HCT116 (cell line): ENCODE measurements at regions not wholly inside any gene's neighbourhood (a gene's known extent, or its start where the extent isn't known, plus 50 kb on each side); places are given as distances from the start of the nearest gene placed in this dataset.

Experiments used
- ATAC-seq: fragments of 200-7000 bp; cut with Tn5 transposase; 2 replicates; pipeline ENCODE4 v1.9.1; 2020; ENCODE audit warnings: mild to moderate bottlenecking, moderate library complexity
- BruUV-seq: library from RNA; stranded (reverse); fragments of 400-500 nt; replicated peaks from 2 replicates; lab custom pipeline; 2021; lab: Mats Ljungman, UMichigan
- CTCF ChIA-PET: fragments of 300-600 bp; sonication (Branson Sonifier 250); formaldehyde crosslinking; loops from one replicate; lab custom pipeline; 2021; ENCODE audit warnings: antibody characterized with exemption; lab: Charles Lee
- POLR2A ChIA-PET: fragments of 300-600, 350-600 bp; sonication (Branson Sonifier 250); formaldehyde crosslinking; loops from one replicate; lab custom pipeline; 2021; ENCODE audit warnings: antibody characterized with exemption; lab: Charles Lee
- RAD21 ChIA-PET, 2 experiments: fragments of 300-600 bp; sonication (Branson Sonifier 250); formaldehyde crosslinking; loops; one replicate each; lab custom pipeline; 2023; ENCODE audit warnings: low total read pairs in 2 of 2; ENCODE audit not compliant: uncharacterized antibody in 2 of 2, unreplicated experiment in 2 of 2, low non-redundant PET in 1 of 2; lab: Charles Lee
- DNase-seq: peaks from one replicate; pipeline ENCODE4 v3.0.0-alpha.2; 2010; ENCODE audit warnings: low read depth, low spot score
- H2AFZ ChIP-seq: fragments of 200-600 bp; shearing (Covaris generic), sonication (generic); 2 replicates; pipeline ENCODE4 v1.6.1; 2017; ENCODE audit warnings: low read depth, mixed run types, mixed read lengths, antibody characterized with exemption, low read length; ENCODE audit not compliant: poor library complexity, severe bottlenecking
- H3K27ac ChIP-seq: 2 replicates; pipeline ENCODE4 v1.5.1; 2012; ENCODE audit warnings: low read depth, low read length
- H3K27me3 ChIP-seq: fragments of 200-600 bp; sonication (generic); 2 replicates; pipeline ENCODE4 v1.6.1; 2016; ENCODE audit warnings: mixed run types, low read length, mixed read lengths; ENCODE audit not compliant: insufficient read depth
- H3K36me3 ChIP-seq, 2 experiments: fragments of 200-500 bp in 1 of 2; fragments of 200-600 bp in 1 of 2; sonication (Bioruptor generic) in 1 of 2; sonication (generic) in 1 of 2; 2 replicates each; pipeline versions ENCODE4 v1.5.1 to v1.6.1; 2014 to 2016; ENCODE audit warnings: low read length in 2 of 2, inconsistent platforms in 1 of 2, mixed read lengths in 1 of 2, mixed run types in 1 of 2; ENCODE audit not compliant: insufficient read depth in 2 of 2, control insufficient read depth in 1 of 2
- H3K4me1 ChIP-seq, 2 experiments: fragments of 200-600 bp in 1 of 2; sonication (generic) in 1 of 2; 2 replicates each; pipeline versions ENCODE4 v1.5.1 to v1.6.1; 2012 to 2017; ENCODE audit warnings: low read length in 2 of 2, inconsistent platforms in 1 of 2, mild to moderate bottlenecking in 1 of 2, mixed read lengths in 1 of 2, mixed run types in 1 of 2, moderate library complexity in 1 of 2; ENCODE audit not compliant: insufficient read depth in 2 of 2, control insufficient read depth in 1 of 2
- H3K4me2 ChIP-seq: fragments of 200-600 bp; sonication (generic); 2 replicates; pipeline ENCODE4 v1.6.1; 2017; ENCODE audit warnings: mixed run types, low read length, mixed read lengths
- H3K4me3 ChIP-seq, 2 experiments: fragments of 200-600 bp in 1 of 2; sonication (generic) in 1 of 2; replicated peaks in 1 of 2; 2 replicates each; pipeline ENCODE4 v1.5.1; 2011 to 2016; ENCODE audit warnings: low read length in 2 of 2, control low read depth in 1 of 2, low read depth in 1 of 2, mild to moderate bottlenecking in 1 of 2, mixed read lengths in 1 of 2, mixed run types in 1 of 2
- H3K79me2 ChIP-seq: fragments of 200-600 bp; sonication (generic); 2 replicates; pipeline ENCODE4 v1.6.1; 2017; ENCODE audit warnings: mild to moderate bottlenecking, mixed run types, low read length, moderate library complexity, mixed read lengths; ENCODE audit not compliant: insufficient read depth
- H3K9ac ChIP-seq: fragments of 200-600 bp; sonication (generic); 2 replicates; pipeline ENCODE4 v1.6.1; 2016; ENCODE audit warnings: low read length, mixed read lengths
- H3K9me2 ChIP-seq: fragments of 200-600 bp; sonication (generic), shearing (Covaris generic); 2 replicates; pipeline ENCODE4 v1.6.1; 2017; ENCODE audit warnings: mixed run types, mild to moderate bottlenecking, moderate library complexity; ENCODE audit not compliant: insufficient read depth
- H3K9me3 ChIP-seq, 2 experiments: fragments of 200-500 bp in 1 of 2; fragments of 200-600 bp in 1 of 2; sonication (Bioruptor generic) in 1 of 2; sonication (generic) in 1 of 2; 2 replicates each; pipeline ENCODE4 v1.6.1; 2014 to 2017; ENCODE audit warnings: low read length in 2 of 2, mixed read lengths in 2 of 2, inconsistent platforms in 1 of 2, low read depth in 1 of 2, mild to moderate bottlenecking in 1 of 2, mixed run types in 1 of 2, moderate library complexity in 1 of 2; ENCODE audit not compliant: control insufficient read depth in 1 of 2, insufficient read depth in 1 of 2
- H4K20me1 ChIP-seq: fragments of 200-600 bp; sonication (generic), shearing (Covaris generic); 2 replicates; pipeline ENCODE4 v1.6.1; 2017; ENCODE audit warnings: mixed run types, mild to moderate bottlenecking, moderate library complexity; ENCODE audit not compliant: insufficient read depth
- CBX3 ChIP-seq: IDR thresholded peaks from 2 replicates; pipeline ENCODE4 v1.6.1; 2012; ENCODE audit warnings: low read depth
- EGR1 ChIP-seq: IDR thresholded peaks from 2 replicates; pipeline ENCODE4 v1.6.1; 2012; ENCODE audit warnings: low read depth
- SP1 ChIP-seq: IDR thresholded peaks from 2 replicates; pipeline ENCODE4 v1.6.1; 2012; ENCODE audit warnings: low read depth
- TCF7L2 ChIP-seq: IDR thresholded peaks from 2 replicates; pipeline ENCODE4 v1.7.0; 2011; ENCODE audit warnings: borderline replicate concordance, inconsistent platforms; ENCODE audit not compliant: insufficient read depth, insufficient read length; ENCODE audit errors: extremely low read depth
- ZFX ChIP-seq: fragments of 450-650 bp; IDR thresholded peaks from 2 replicates; pipeline ENCODE4 v1.6.1; 2017
- intact Hi-C: fragments of 100-400 bp; cut with micrococcal nuclease; formaldehyde crosslinking; loops from 2 replicates; pipeline ENCODE4 v1.10.0; 2022
- TF ChIP-seq, protein P1 (sequence below), 3 experiments: fragments of 200-600 bp in 1 of 3; sonication (generic) in 1 of 3; IDR thresholded peaks in 2 of 3; conservative IDR thresholded peaks in 1 of 3; 2 replicates each; pipeline ENCODE4 v1.5.1; 2012 to 2017; ENCODE audit warnings: low read depth in 2 of 3, low read length in 2 of 3, antibody characterized with exemption in 1 of 3, borderline replicate concordance in 1 of 3, control low read depth in 1 of 3, mild to moderate bottlenecking in 1 of 3, mixed read lengths in 1 of 3, mixed run types in 1 of 3, moderate library complexity in 1 of 3; ENCODE audit not compliant: insufficient read depth in 1 of 3
- TF ChIP-seq, protein P2 (sequence below): IDR thresholded peaks from 2 replicates; pipeline ENCODE4 v1.6.1; 2012; ENCODE audit warnings: low read depth

DNA sequence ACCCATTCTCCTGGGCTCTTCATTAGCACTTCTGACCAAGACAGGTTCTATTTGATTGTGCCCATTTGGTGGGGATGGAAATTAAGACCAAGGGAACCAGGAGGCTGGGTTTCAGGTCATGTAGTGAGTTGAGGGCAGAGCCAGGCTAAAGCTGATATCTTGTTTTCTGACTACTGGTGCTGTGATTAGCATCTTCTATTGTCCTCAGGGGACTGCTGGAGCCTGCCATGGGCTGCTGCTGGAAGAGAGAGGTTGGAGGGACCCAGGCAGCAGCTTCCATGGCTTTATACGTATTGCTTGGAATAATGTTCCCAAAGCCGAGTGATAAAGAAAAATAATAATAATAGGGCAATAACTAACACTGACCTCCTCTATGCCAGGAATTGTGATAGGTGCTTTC is 211.4 kb upstream of the ROPN1 start:
- no peak for DNase-seq
- RAD21 ChIA-PET, result no interaction called here
- H3K4me2 ChIP-seq, result no peak overlapping the region

More for the DNA sequence above, 211.4 kb upstream of the ROPN1 start:
- no peak for ATAC-seq
- Histone ChIP-seq H3K27me3 (peaks cover 93% of the 10 kb centered on the region), H3K4me1 (no peaks in the 10 kb centered on the region), H3K9ac (no peak overlapping the region), H3K36me3 (no peaks in the 10 kb centered on the region), H3K9me3 (no peaks in the 10 kb centered on the region), H3K4me3 (no peak overlapping the region), H3K79me2 (no peaks in the 10 kb centered on the region), H3K27ac (no peak overlapping the region), H3K9me2 (no peaks in the 10 kb centered on the region), H4K20me1 (no peaks in the 10 kb centered on the region), H2AFZ (no peak overlapping the region)
- intact Hi-C loops, result no loop called here
- CTCF ChIA-PET, result interaction anchor here (1.2 kb wide), 1 partner anchor 44 kb away, joined by 3 read pairs; no protein-coding TSS in a partner anchor
- BruUV-seq, result no TSS peak
- POLR2A ChIA-PET, result no interaction called here
- no peak for TF ChIP-seq SP1
- TF ChIP-seq, protein P1, sequence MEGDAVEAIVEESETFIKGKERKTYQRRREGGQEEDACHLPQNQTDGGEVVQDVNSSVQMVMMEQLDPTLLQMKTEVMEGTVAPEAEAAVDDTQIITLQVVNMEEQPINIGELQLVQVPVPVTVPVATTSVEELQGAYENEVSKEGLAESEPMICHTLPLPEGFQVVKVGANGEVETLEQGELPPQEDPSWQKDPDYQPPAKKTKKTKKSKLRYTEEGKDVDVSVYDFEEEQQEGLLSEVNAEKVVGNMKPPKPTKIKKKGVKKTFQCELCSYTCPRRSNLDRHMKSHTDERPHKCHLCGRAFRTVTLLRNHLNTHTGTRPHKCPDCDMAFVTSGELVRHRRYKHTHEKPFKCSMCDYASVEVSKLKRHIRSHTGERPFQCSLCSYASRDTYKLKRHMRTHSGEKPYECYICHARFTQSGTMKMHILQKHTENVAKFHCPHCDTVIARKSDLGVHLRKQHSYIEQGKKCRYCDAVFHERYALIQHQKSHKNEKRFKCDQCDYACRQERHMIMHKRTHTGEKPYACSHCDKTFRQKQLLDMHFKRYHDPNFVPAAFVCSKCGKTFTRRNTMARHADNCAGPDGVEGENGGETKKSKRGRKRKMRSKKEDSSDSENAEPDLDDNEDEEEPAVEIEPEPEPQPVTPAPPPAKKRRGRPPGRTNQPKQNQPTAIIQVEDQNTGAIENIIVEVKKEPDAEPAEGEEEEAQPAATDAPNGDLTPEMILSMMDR (IDR thresholded peaks at IDR 0.05 in 2 of 3, conservative IDR thresholded peaks at IDR 0.05 in 1 of 3; ENCODE audit: borderline replicate concordance in 1 of 3, insufficient read depth in 1 of 3, low read depth in 2 of 3, low read length in 2 of 3), result no peak
- TF ChIP-seq ZFX, result no peak
- TF ChIP-seq CBX3, result no peak
- TF ChIP-seq TCF7L2, result no peak
- TF ChIP-seq, protein P2, sequence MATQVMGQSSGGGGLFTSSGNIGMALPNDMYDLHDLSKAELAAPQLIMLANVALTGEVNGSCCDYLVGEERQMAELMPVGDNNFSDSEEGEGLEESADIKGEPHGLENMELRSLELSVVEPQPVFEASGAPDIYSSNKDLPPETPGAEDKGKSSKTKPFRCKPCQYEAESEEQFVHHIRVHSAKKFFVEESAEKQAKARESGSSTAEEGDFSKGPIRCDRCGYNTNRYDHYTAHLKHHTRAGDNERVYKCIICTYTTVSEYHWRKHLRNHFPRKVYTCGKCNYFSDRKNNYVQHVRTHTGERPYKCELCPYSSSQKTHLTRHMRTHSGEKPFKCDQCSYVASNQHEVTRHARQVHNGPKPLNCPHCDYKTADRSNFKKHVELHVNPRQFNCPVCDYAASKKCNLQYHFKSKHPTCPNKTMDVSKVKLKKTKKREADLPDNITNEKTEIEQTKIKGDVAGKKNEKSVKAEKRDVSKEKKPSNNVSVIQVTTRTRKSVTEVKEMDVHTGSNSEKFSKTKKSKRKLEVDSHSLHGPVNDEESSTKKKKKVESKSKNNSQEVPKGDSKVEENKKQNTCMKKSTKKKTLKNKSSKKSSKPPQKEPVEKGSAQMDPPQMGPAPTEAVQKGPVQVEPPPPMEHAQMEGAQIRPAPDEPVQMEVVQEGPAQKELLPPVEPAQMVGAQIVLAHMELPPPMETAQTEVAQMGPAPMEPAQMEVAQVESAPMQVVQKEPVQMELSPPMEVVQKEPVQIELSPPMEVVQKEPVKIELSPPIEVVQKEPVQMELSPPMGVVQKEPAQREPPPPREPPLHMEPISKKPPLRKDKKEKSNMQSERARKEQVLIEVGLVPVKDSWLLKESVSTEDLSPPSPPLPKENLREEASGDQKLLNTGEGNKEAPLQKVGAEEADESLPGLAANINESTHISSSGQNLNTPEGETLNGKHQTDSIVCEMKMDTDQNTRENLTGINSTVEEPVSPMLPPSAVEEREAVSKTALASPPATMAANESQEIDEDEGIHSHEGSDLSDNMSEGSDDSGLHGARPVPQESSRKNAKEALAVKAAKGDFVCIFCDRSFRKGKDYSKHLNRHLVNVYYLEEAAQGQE, result no peak
- TF ChIP-seq EGR1, result no peak
- TF ChIP-seq, all 23 proteins: peak for 0
